A673 (cell line): ENCODE measurements at regions not wholly inside any gene's neighbourhood (a gene's known extent, or its start where the extent isn't known, plus 50 kb on each side); places are given as distances from the start of the nearest gene placed in this dataset.

Experiments
- BruUV-seq: library from RNA; stranded (reverse); fragments of 400-500 nt; replicated peaks from 2 replicates; lab custom pipeline; 2021; lab: Mats Ljungman, UMichigan
- CTCF ChIA-PET: fragments of 300-600 bp; sonication (Branson Sonifier 250); formaldehyde crosslinking; loops from one replicate; lab custom pipeline; 2022; ENCODE audit warnings: antibody characterized with exemption; lab: Charles Lee
- POLR2A ChIA-PET: fragments of 300-600 bp; sonication (Branson Sonifier 250); formaldehyde crosslinking; loops from one replicate; lab custom pipeline; 2022; ENCODE audit warnings: antibody characterized with exemption; ENCODE audit not compliant: low non-redundant PET; lab: Charles Lee
- DNase-seq: peaks from one replicate; pipeline ENCODE4 v3.0.0-alpha.2; 2015; ENCODE audit warnings: low spot score
- H3K27ac ChIP-seq: fragments of 200-600 bp; sonication (generic); 2 replicates; pipeline ENCODE4 v1.5.1; 2016; ENCODE audit warnings: mixed run types, low read depth, mild to moderate bottlenecking, mixed read lengths, antibody characterized with exemption, low read length; ENCODE audit not compliant: poor library complexity, severe bottlenecking
- H3K27me3 ChIP-seq: fragments of 200-600 bp; sonication (generic); replicated peaks from 2 replicates; pipeline ENCODE4 v1.6.1; 2017; ENCODE audit warnings: mixed run types, low read depth, mild to moderate bottlenecking, mixed read lengths, antibody characterized with exemption, low read length; ENCODE audit not compliant: insufficient read depth, poor library complexity
- H3K36me3 ChIP-seq: fragments of 200-600 bp; sonication (generic); 2 replicates; pipeline ENCODE4 v1.6.1; 2016; ENCODE audit warnings: mixed run types, mild to moderate bottlenecking, mixed read lengths, antibody characterized with exemption, low read length; ENCODE audit not compliant: insufficient read depth, poor library complexity, severe bottlenecking
- H3K4me1 ChIP-seq: fragments of 200-600 bp; sonication (generic); 2 replicates; pipeline ENCODE4 v1.6.1; 2017; ENCODE audit warnings: mixed run types, mild to moderate bottlenecking, mixed read lengths, antibody characterized with exemption, low read length; ENCODE audit not compliant: insufficient read depth, poor library complexity, severe bottlenecking
- H3K4me3 ChIP-seq: fragments of 200-600 bp; sonication (generic); 2 replicates; pipeline ENCODE4 v1.5.1; 2016; ENCODE audit warnings: low read depth, mixed run types, mild to moderate bottlenecking, mixed read lengths, low read length; ENCODE audit not compliant: poor library complexity, severe bottlenecking
- H3K9me3 ChIP-seq: fragments of 200-600 bp; sonication (generic); 2 replicates; pipeline ENCODE4 v1.6.1; 2016; ENCODE audit warnings: mixed run types, low read depth, mild to moderate bottlenecking, mixed read lengths, antibody characterized with exemption, low read length; ENCODE audit not compliant: poor library complexity, severe bottlenecking
- EZH2 ChIP-seq: fragments of 200-600 bp; sonication (generic); IDR thresholded peaks from 2 replicates; pipeline ENCODE4 v1.6.1; 2017; ENCODE audit warnings: borderline replicate concordance, low read depth, mild to moderate bottlenecking, mixed read lengths, antibody characterized with exemption, low read length; ENCODE audit not compliant: poor library complexity, severe bottlenecking
- intact Hi-C: fragments of 100-400 bp; cut with micrococcal nuclease; formaldehyde crosslinking; loops from one replicate; pipeline ENCODE4 v1.10.0; 2022; ENCODE audit not compliant: unreplicated experiment
- TF ChIP-seq, protein P1 (sequence below): fragments of 300-800, 200-600 bp; sonication (generic); conservative IDR thresholded peaks from 2 replicates; pipeline ENCODE4 v1.5.1; 2017; ENCODE audit warnings: low read depth, mild to moderate bottlenecking, antibody characterized with exemption, low read length, moderate library complexity, mixed read lengths

DNA sequence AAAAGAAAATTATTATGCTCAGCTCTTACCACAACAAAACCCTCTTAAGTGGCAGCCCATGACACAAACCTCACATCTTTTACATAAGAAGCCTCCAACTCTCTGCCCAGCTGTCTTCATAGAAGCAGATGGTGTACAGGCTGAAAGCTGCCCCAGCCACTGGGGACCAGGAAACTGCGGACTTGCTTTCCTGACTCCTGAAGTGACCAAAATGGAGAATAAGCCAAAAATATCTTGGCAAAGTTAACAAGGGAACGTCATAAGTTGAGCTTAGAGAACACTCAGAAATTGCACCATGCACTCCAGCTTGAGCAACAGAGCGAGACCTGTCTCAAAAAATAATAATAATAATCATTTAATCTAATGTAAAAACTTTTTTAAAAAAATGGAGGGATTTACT is 160.3 kb upstream of the CDYL start:
- no peak for TF ChIP-seq EZH2
- TF ChIP-seq, protein P1, sequence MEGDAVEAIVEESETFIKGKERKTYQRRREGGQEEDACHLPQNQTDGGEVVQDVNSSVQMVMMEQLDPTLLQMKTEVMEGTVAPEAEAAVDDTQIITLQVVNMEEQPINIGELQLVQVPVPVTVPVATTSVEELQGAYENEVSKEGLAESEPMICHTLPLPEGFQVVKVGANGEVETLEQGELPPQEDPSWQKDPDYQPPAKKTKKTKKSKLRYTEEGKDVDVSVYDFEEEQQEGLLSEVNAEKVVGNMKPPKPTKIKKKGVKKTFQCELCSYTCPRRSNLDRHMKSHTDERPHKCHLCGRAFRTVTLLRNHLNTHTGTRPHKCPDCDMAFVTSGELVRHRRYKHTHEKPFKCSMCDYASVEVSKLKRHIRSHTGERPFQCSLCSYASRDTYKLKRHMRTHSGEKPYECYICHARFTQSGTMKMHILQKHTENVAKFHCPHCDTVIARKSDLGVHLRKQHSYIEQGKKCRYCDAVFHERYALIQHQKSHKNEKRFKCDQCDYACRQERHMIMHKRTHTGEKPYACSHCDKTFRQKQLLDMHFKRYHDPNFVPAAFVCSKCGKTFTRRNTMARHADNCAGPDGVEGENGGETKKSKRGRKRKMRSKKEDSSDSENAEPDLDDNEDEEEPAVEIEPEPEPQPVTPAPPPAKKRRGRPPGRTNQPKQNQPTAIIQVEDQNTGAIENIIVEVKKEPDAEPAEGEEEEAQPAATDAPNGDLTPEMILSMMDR = no peak
- H3K4me1 ChIP-seq = no peaks in the 10 kb centered on the region
- BruUV-seq = no TSS peak
- CTCF ChIA-PET = no interaction called here
- no peak overlapping the region for H3K4me3 ChIP-seq
- POLR2A ChIA-PET = no interaction called here
- no peaks in the 10 kb centered on the region for H3K9me3 ChIP-seq
- no peak overlapping the region for H3K27ac ChIP-seq
- no peak for DNase-seq
- no peaks in the 10 kb centered on the region for H3K27me3 ChIP-seq
- H3K36me3 ChIP-seq = no peaks in the 10 kb centered on the region
- intact Hi-C loops = no loop called here

DNA sequence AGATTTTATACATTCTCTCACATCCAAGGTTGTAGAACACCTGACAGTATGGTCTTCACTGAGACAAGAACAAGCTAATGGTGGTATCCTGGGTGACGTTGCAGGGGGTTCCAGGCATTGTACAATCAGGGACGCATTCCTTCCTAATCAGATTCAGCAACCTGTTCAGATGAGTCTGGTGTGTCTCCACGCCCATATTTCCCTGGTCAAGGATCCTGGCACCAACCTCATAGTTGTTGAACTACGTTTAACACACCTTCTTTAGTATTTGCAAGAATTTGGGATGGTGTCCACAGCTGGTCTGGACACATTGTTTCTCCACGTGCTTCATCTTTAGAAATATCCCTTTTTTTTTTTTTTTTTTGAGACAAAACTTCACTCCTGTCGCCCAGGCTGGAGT is 161.0 kb upstream of the CDYL start:
- Histone ChIP-seq H3K27ac (no peak overlapping the region), H3K9me3 (no peaks in the 10 kb centered on the region), H3K4me1 (no peaks in the 10 kb centered on the region), H3K36me3 (no peaks in the 10 kb centered on the region), H3K27me3 (no peaks in the 10 kb centered on the region), H3K4me3 (no peak overlapping the region)
- no peak for DNase-seq
- no TSS peak for BruUV-seq
- POLR2A ChIA-PET = no interaction called here
- TF ChIP-seq, protein P1 = no peak
- TF ChIP-seq EZH2 = no peak
- intact Hi-C loops = no loop called here
- CTCF ChIA-PET = no interaction called here

DNA sequence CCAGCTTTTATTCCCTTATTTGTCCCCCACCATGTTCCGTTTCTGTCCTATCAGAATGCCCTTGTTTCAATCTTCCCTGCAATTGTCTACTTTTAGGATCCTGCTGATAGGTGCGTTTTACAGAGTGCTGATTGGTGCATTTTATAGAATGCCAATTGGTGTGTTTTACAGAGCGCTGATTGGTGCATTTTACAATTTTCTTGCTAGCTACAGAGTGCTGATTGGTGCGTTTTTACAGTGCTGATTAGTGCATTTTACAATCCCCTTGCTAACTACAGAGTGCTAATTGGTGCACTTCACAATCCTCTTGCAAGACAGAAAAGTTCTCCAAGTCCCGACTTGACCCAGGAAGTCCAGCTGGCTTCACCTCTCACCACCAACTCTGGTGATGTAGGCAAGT is 161.6 kb upstream of the CDYL start:
- Histone ChIP-seq H3K4me1 (no peaks in the 10 kb centered on the region), H3K27ac (no peak overlapping the region), H3K4me3 (no peak overlapping the region), H3K27me3 (no peaks in the 10 kb centered on the region), H3K36me3 (no peaks in the 10 kb centered on the region), H3K9me3 (no peaks in the 10 kb centered on the region)
- no peak for DNase-seq
- CTCF ChIA-PET = no interaction called here
- intact Hi-C loops = no loop called here
- POLR2A ChIA-PET = no interaction called here
- BruUV-seq = no TSS peak
- TF ChIP-seq, protein P1 = no peak
- TF ChIP-seq EZH2 = no peak
